Fibroblast of mammary gland (primary cell): ENCODE measurements at regions not wholly inside any gene's neighbourhood (a gene's known extent, or its start where the extent isn't known, plus 50 kb on each side); places are given as distances from the start of the nearest gene placed in this dataset.
"Not testable (repeated sequence)": the region's sequence is repeated elsewhere in the genome, so short reads cannot be mapped to it uniquely, and the experiment has no call there.

ENCODE experiments used
- DNase-seq: peaks from one replicate; pipeline ENCODE4 v3.0.0-alpha.2; 2010; ENCODE audit warnings: low read depth
- H3K4me3 ChIP-seq: 2 replicates; pipeline ENCODE4 v1.5.1; 2011; ENCODE audit warnings: low read depth, mild to moderate bottlenecking, low read length, moderate library complexity; ENCODE audit not compliant: control insufficient read depth
- CTCF ChIP-seq: conservative IDR thresholded peaks from 2 replicates; pipeline ENCODE4 v1.5.1; 2011; ENCODE audit warnings: low read depth, low read length, inconsistent platforms; ENCODE audit not compliant: control insufficient read depth, insufficient read depth

- H3K4me3 ChIP-seq = no peak overlapping the region
- TF ChIP-seq CTCF = no peak
- DNase-seq = no peak
Measured at GRCh38 chr15:57795261-57795660, 88.7 kb downstream of the POLR2M start.

GRCh38 chr15:57796146-57796545 is 89.6 kb downstream of the POLR2M start:
- TF ChIP-seq CTCF = no peak
- no peak overlapping the region for H3K4me3 ChIP-seq
- no peak for DNase-seq

DNA sequence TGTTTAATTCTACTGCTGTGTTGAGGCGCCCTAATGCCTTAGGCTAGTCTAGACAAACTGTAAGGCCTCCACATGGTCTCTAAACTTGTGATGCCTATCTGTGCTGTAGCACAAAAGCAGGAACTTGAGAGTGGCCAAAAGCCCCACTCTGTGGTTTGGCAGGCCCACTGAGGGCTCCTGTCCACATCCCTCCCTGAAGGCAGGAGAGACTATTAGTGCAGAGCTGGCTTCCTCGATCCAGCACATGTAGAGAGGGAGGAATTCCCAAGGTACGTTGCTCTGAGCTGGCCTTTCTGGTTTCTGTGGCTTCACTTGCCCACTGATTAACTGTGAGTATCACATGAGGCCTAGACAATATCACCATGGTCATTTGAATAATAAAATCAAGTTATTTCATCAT is 90.6 kb downstream of the POLR2M start:
- no peak for TF ChIP-seq CTCF

DNA sequence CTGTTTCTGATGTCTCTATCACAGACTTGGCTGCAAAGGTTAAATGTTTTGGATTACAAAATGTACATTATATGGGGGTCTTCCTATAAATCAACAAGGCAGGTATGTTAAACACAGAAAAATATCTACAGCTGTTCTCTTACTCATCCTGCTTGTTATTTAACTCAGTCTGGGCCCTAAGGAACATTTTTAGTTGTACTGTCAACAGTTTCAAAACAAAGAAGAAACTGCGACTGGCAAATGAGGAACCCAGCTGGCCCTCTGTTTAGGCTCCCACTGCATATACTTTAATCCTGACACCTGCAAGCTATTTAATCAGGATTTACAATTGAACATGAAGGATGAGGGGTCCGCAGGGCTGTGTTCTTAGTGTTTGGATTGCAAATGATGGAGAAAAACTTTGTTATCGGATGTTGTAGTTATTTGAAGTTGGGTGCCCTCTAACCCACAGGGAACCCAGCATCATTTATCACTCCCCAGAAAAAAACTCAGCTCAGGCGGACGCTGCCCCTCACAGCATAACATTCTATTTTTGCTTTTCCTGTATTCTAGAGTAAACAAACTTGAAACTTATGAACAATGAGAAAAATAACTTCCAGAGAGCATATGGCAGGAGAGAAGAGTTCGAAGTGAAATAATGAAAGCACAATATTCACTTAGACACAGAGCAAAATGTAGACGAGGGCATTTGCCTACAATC is 91.2 kb downstream of the POLR2M start:
- no peak for DNase-seq
- no peak for TF ChIP-seq CTCF
- H3K4me3 ChIP-seq = no peak overlapping the region

More for the DNA sequence above, 90.6 kb downstream of the POLR2M start:
- DNase-seq = no peak
- no peak overlapping the region for H3K4me3 ChIP-seq

- no peak overlapping the region for H3K4me3 ChIP-seq
- TF ChIP-seq CTCF = no peak
- no peak for DNase-seq
Measured at GRCh38 chr15:57806003-57806402, 99.5 kb downstream of the POLR2M start.

GRCh38 chr15:57809285-57809684 is 102.8 kb downstream of the POLR2M start:
- DNase-seq, H3K4me3 ChIP-seq: not testable (repeated sequence)

DNA sequence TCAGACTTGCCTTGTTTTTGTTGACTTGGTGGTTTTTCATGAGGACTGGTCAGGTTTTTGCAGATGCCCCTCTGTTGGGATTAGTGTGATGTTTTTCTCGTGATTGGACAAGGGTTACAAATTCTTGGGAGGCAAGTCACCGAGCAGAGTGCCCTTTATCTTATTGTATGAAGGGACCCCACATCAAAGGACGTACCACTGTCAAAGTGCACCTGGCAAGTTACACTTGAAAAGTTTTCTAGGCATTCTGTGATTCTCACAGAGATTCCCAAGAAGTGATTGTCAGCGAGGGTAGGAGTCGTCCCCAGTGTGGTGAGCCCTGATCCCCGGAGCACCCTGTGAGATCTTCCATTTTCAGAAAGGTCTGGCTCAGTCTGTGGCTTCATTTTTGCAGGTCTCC is 110.1 kb downstream of the POLR2M start:
- no peak for DNase-seq
- no peak overlapping the region for H3K4me3 ChIP-seq
- no peak for TF ChIP-seq CTCF
